Ishikawa (cell line): ENCODE measurements at regions not wholly inside any gene's neighbourhood (a gene's known extent, or its start where the extent isn't known, plus 50 kb on each side); places are given as distances from the start of the nearest gene placed in this dataset.

Experiments used
- CEBPB ChIP-seq: IDR thresholded peaks from 2 replicates; pipeline ENCODE4 v1.6.1; 2012
- CREB1 ChIP-seq: IDR thresholded peaks from 2 replicates; pipeline ENCODE4 v1.6.1; 2012; ENCODE audit warnings: low read depth
- EGR1 ChIP-seq: IDR thresholded peaks from 2 replicates; pipeline ENCODE4 v1.6.1; 2012
- EP300 ChIP-seq: IDR thresholded peaks from 2 replicates; pipeline ENCODE4 v1.6.1; 2012; ENCODE audit warnings: borderline replicate concordance
- FOXM1 ChIP-seq: IDR thresholded peaks from 2 replicates; pipeline ENCODE4 v1.6.1; 2012; ENCODE audit warnings: low read depth, borderline replicate concordance
- NFIC ChIP-seq: IDR thresholded peaks from 2 replicates; pipeline ENCODE4 v1.6.1; 2012
- RAD21 ChIP-seq: IDR thresholded peaks from 2 replicates; pipeline ENCODE4 v1.6.1; 2012; ENCODE audit warnings: low read depth
- TAF1 ChIP-seq: IDR thresholded peaks from 2 replicates; pipeline ENCODE4 v1.6.1; 2012; ENCODE audit warnings: low read depth, mild to moderate bottlenecking
- TCF12 ChIP-seq: IDR thresholded peaks from 2 replicates; pipeline ENCODE4 v1.6.1; 2012; ENCODE audit warnings: low read depth
- TEAD4 ChIP-seq: IDR thresholded peaks from 2 replicates; pipeline ENCODE4 v1.6.1; 2012
- USF1 ChIP-seq: IDR thresholded peaks from 2 replicates; pipeline ENCODE4 v1.6.1; 2012
- YY1 ChIP-seq: IDR thresholded peaks from 2 replicates; pipeline ENCODE4 v1.6.1; 2012; ENCODE audit warnings: low read depth
- ZBTB7A ChIP-seq: IDR thresholded peaks from 2 replicates; pipeline ENCODE4 v1.6.1; 2012; ENCODE audit warnings: low read depth
- TF ChIP-seq, protein P1 (sequence below): IDR thresholded peaks from 2 replicates; pipeline ENCODE4 v1.6.1; 2012; ENCODE audit warnings: low read depth, mild to moderate bottlenecking
- TF ChIP-seq, protein P2 (sequence below): IDR thresholded peaks from 2 replicates; pipeline ENCODE4 v1.6.1; 2012

DNA sequence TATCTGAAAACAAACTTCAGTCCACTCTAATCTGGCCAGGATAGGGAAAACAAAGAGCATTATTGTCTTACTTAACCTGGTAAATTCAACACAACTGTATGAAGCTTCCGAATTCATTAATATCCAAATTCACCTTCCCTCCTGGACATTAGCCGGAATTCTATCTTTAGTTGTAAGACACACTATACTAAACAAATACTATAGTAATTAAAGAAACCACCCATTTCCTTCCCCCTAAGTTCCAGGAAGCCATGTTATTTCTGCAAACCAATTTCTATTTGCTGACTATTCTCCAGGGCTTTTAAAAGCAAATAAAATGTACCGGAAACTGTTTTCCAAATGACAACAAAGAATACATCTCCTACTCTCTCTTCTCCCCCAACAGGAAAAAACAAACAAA lies 122.7 kb upstream of the MDM1 start:
- no peak for TF ChIP-seq YY1
- TF ChIP-seq RAD21, result no peak
- no peak for TF ChIP-seq FOXM1
- no peak for TF ChIP-seq TCF12
- no peak for TF ChIP-seq USF1
- no peak for TF ChIP-seq ZBTB7A
- TF ChIP-seq EP300, result no peak
- TF ChIP-seq, protein P1, sequence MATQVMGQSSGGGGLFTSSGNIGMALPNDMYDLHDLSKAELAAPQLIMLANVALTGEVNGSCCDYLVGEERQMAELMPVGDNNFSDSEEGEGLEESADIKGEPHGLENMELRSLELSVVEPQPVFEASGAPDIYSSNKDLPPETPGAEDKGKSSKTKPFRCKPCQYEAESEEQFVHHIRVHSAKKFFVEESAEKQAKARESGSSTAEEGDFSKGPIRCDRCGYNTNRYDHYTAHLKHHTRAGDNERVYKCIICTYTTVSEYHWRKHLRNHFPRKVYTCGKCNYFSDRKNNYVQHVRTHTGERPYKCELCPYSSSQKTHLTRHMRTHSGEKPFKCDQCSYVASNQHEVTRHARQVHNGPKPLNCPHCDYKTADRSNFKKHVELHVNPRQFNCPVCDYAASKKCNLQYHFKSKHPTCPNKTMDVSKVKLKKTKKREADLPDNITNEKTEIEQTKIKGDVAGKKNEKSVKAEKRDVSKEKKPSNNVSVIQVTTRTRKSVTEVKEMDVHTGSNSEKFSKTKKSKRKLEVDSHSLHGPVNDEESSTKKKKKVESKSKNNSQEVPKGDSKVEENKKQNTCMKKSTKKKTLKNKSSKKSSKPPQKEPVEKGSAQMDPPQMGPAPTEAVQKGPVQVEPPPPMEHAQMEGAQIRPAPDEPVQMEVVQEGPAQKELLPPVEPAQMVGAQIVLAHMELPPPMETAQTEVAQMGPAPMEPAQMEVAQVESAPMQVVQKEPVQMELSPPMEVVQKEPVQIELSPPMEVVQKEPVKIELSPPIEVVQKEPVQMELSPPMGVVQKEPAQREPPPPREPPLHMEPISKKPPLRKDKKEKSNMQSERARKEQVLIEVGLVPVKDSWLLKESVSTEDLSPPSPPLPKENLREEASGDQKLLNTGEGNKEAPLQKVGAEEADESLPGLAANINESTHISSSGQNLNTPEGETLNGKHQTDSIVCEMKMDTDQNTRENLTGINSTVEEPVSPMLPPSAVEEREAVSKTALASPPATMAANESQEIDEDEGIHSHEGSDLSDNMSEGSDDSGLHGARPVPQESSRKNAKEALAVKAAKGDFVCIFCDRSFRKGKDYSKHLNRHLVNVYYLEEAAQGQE, result no peak
- no peak for TF ChIP-seq NFIC
- no peak for TF ChIP-seq EGR1
- TF ChIP-seq TEAD4, result no peak
- no peak for TF ChIP-seq CEBPB
- no peak for TF ChIP-seq CREB1
- no peak for TF ChIP-seq TAF1
- TF ChIP-seq, protein P2, sequence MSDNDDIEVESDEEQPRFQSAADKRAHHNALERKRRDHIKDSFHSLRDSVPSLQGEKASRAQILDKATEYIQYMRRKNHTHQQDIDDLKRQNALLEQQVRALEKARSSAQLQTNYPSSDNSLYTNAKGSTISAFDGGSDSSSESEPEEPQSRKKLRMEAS, result no peak

- no peak for TF ChIP-seq CREB1
- no peak for TF ChIP-seq EP300
- TF ChIP-seq RAD21, result no peak
- TF ChIP-seq FOXM1, result no peak
- TF ChIP-seq YY1, result no peak
- no peak for TF ChIP-seq EGR1
- no peak for TF ChIP-seq USF1
- TF ChIP-seq TCF12, result no peak
- TF ChIP-seq, protein P1, result no peak
Measured at GRCh38 chr12:68455691-68456345, 123.7 kb upstream of the MDM1 start.

- TF ChIP-seq FOXM1 (no peak), YY1 (no peak), NFIC (no peak)
Measured at GRCh38 chr12:68458866-68459265, 126.7 kb upstream of the MDM1 start.

DNA sequence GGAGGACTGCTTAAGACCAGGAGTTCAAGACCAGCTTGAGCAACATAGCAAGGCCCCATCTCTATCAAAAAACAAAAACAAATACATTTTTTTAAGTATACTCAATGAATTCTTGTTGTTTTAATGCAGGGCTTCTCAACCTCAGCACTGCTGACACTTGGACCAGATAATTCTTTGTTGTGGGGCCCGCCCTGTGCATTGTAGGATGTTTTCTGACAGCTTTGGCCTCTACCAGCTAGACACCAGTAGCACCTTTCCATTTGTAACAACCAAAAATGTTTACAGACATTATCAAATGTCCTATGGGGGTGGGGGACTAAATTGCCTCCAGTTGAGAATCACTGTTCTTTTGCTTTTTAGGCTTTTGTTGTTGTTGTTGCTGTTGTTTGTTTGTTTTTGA lies 128.1 kb upstream of the MDM1 start:
- TF ChIP-seq EP300 (no peak), NFIC (no peak), EGR1 (no peak), CEBPB (no peak), ZBTB7A (no peak), TCF12 (no peak), RAD21 (no peak), USF1 (no peak), FOXM1 (no peak), TEAD4 (no peak), TAF1 (no peak), CREB1 (no peak), YY1 (no peak)
- TF ChIP-seq, protein P1, result no peak
- TF ChIP-seq, protein P2, result no peak
